GM19468 (cell line): ENCODE measurements at regions not wholly inside any gene's neighbourhood (a gene's known extent, or its start where the extent isn't known, plus 50 kb on each side); places are given as distances from the start of the nearest gene placed in this dataset.

Experiments
- ATAC-seq: cut with Tn5 transposase; IDR thresholded peaks from one replicate; pipeline ENCODE4 v1.9.1; 2021; ENCODE audit warnings: mild to moderate bottlenecking, moderate library complexity, moderate number of reproducible peaks; ENCODE audit not compliant: unreplicated experiment; ENCODE audit errors: extremely low read depth

GRCh38 chr9:129393064-129393463 is 215.0 kb upstream of the IER5L start:
- no peak for ATAC-seq

GRCh38 chr9:129392093-129392541 is 214.1 kb upstream of the IER5L start:
- no peak for ATAC-seq

DNA sequence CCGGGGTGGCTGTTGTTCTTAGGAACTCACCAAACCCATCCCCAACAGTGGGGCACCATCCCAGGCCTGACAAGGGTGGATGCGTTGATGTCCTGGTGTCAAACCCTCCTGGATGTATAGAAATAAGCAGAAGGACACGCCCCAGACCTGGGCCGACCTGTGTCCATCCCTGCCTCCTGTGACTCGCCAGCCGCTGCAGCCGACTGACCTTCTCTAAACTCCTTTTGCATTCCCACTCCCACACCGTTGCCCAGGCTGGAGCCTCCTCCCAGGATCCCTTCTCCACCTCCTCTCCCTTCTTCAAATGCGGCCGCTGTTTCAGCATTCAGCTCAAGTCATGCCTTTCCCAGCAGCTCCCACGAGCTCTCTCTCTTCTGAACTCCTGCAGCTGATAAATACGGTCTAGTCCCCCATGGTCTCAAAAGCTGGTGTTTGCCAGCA is 213.2 kb upstream of the IER5L start:
- no peak for ATAC-seq

- ATAC-seq: no peak
Measured at GRCh38 chr9:129390541-129390940, 212.5 kb upstream of the IER5L start.

GRCh38 chr9:129387822-129388221 is 209.8 kb upstream of the IER5L start:
- no peak for ATAC-seq

DNA sequence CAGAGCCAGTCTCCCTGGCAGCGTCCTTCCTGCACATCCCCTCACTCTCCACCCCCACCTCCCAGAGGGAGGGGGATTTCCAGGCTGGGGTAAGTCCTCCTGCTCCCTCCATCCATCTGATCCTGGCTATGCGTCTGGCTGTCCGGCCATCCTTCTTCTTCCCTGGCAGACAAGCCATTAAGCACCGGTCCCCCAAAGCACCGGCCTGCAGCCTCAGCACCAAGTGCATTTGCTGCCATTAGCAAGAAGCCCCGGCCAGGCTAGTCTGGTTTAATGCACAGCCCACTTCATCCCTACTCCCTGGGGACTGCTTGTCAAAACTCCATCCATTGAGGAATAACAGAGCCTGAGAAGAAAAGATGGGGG is 208.7 kb upstream of the IER5L start:
- ATAC-seq: no peak

GRCh38 chr9:129385211-129385934 is 207.3 kb upstream of the IER5L start:
- no peak for ATAC-seq

GRCh38 chr9:129384491-129385210 is 206.6 kb upstream of the IER5L start:
- ATAC-seq: no peak

- ATAC-seq: no peak
Measured at GRCh38 chr9:129383561-129384490, 205.8 kb upstream of the IER5L start.

DNA sequence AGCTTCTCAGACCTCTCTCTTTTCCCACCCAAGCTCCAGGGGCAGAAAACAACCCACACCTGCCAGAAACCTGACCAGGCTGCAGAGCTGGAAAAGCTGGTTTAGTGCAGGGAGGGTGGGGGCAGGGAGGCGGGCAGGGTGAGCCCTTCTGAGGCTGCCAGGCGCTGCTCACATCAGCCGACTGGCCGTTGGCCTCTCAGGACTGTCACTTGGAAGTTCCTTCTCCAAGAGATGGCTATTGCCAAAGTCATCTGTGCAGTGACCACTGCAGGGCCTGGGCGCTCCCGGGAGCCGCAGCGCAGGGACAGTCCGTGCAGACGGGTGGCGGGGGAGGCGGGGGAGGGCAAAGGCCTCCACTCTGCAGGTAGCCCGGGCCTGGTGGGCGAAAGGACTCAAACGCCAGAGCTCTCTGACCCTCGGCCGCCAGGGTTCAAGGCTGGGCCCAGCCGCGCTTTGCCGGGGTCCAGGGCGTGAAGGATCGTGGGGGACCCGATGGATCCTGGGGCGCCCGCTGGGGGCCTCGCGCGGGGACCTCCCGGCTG is 205.0 kb upstream of the IER5L start:
- no peak for ATAC-seq

GRCh38 chr9:129382281-129383018 is 204.4 kb upstream of the IER5L start:
- no peak for ATAC-seq

DNA sequence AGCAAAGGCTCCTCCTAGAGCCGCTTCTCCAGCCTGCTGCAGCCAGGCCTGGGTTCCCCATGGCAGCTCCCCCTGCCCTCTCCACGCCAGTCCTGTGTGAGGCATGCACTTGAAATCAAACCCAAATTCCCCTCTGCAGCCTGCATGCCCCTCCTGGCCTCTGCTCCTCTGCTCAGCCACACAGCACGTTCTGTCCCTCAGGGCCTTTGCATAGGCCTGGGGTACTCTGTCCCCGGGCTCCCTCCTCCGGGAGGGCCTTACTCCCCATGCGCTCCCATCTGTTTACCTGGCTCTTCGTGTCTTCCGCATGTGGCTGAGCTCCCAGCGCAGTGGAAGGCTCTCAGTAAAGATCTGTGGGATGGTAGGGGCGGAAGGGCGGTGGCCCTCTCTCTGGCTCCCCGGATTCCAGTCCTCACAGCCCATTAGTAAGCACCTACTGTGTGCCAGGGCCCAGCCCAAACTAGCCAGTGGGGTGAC is 203.5 kb upstream of the IER5L start:
- ATAC-seq: no peak

DNA sequence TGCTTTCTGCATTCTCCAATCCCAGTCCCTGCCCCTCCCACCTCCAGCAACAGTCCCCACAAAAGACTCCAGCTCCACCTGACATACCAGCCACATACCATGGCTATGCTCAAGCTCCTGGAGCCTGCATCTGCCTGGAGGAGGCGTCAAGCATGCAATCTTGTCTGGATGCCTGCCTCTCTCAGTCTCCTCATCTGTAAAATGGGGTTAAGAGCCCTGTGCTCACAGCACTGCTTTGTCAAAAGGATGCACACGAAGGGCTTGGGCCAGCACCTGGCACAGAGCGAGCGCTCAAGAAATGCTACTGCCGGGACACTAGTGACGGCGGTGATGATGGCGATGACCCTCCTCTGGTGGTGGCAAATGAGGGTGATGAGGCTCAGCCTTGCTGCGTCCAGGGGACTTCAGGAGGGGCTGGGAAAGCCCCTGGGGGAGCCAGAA is 202.9 kb upstream of the IER5L start:
- no peak for ATAC-seq

DNA sequence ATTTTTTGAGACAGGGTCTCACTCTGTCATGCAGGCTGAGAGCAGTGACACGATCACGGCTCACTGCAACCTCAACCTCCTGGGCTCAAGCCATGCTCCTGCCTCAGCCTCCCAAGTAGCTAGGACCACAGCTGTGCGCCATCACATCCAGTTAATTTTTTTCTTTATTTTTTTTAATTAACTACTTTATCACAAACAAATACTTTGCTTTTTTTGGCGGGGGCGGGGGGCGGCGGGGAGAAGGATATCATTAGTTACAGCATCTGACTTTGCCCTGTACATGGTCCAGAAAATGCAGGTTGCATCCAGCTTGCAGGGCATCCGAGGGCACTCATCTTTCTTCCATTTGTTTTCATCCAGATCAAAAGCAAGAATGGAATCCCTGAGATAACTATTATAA is 201.8 kb upstream of the IER5L start:
- ATAC-seq: no peak

DNA sequence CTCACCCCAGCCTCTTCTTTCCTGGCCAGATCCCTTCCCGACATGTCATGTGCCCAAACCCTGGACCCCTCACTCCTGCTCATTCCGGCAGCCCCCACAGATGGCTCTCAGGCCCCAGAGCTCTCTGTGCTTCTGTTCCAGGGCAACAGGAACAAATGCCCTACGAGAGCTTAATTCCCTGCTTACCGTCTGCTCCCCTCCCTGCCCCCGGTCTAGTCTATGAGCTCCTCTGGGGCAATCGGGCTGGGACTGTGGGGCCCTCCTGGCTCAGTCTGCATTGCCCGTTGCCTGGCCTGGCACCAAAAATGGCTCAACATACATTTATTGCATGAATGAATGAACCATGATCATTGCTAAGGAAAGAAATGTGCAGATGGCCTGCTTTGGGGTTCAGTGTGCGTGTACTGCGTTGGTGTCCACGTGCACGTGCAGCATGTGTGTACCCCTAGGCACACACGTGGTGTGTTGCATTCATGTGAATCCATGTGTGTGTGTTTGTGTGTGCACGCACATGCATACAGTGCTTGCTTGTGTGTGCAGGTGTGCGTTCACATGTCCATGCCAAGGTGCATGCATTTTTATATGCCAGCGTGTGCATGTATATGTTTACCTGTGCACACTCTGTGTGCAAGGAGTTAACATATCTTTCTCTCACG is 201.2 kb upstream of the IER5L start:
- no peak for ATAC-seq

GRCh38 chr9:129377931-129378661 is 200.0 kb upstream of the IER5L start:
- ATAC-seq: no peak

GRCh38 chr9:129377181-129377580 is 199.1 kb upstream of the IER5L start:
- ATAC-seq: no peak

DNA sequence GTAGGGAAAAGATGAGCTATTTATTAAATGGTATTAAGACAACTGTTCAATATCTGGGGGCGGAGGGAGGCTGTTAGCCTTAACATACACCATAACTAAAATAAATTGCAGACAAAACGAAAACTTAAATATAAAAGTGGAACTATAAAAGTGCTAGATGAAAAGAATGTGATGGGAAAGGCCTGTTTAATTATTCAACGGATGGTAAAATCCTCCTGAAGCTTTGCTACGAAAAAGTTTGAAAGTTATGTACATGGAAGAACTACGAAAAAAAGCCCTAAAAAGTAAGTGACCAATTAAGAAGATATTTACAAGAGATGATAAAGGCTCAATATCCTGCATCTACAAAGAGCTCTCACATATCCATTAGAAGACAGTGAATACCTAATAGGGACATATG is 197.8 kb upstream of the IER5L start:
- ATAC-seq: no peak
